CD4-positive, alpha-beta T cell treated with Interleukin-17A for 1 hour (primary cell): ENCODE measurements at regions not wholly inside any gene's neighbourhood (a gene's known extent, or its start where the extent isn't known, plus 50 kb on each side); places are given as distances from the start of the nearest gene placed in this dataset.

Experiments used
- DNase-seq: peaks from one replicate; pipeline ENCODE4 v3.0.0-alpha.2; 2020

DNA sequence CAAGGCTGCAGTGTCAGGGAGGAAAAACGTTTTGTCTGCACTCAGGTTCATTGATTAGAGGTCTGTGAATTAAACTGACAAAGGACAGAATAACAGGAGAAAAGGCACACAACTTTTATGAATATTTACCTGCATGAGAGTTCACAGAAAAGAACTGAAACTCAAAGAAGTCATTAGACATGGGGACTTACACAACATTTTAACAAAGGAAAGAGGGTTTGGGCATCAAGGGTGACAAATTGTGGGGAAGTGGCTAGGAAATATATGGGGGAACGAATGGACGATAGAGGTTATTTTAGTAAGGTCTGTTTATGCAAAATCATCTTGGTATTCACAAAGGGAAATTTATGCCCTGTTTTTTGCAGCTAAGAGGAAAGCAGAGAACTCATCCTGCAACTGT lies 65.6 kb upstream of the C15orf39 start:
- no peak for DNase-seq

DNA sequence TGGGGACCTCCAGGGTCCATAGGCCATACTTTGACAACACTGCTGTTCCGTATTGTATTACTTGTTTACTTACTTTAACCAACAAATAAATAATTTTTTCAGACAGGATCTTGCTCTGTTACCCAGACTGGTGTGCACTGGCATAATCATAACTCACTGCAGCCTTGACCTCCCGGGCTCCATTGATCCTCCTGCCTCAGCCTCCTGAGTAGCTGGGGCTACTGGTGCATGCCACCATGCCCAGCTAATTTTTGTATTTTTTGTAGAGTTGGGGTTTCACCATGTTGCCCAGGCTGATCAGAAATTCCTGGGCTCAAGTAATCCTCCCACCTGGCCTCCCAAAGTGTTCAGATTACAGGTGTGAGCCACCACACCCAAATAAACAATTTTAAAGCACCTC lies 64.9 kb upstream of the C15orf39 start:
- DNase-seq, result no peak

- no peak for DNase-seq
Observed at GRCh38 chr15:75138016-75138999, 63.4 kb upstream of the C15orf39 start.

- no peak for DNase-seq
Observed at GRCh38 chr15:75140080-75140879, 61.4 kb upstream of the C15orf39 start.

DNA sequence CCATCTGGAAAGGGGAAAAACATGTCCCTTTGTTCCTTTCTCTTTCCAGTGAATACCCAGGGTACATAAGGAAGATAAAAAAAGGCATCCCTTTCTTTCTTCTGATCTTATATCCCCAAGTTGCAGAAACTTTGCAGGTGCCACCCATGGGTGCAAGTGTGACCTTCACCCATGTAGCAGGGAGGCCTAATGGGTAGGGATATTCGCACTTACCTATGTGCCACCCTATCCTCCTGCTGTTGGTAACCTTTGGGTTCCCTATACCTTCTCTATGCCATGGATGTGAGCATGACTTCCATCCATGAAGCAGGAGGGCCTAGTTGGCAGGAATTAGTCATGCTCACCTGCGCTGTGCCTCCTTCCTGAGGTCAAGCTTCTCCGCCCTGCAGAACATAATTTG lies 59.2 kb upstream of the C15orf39 start:
- no peak for DNase-seq

DNA sequence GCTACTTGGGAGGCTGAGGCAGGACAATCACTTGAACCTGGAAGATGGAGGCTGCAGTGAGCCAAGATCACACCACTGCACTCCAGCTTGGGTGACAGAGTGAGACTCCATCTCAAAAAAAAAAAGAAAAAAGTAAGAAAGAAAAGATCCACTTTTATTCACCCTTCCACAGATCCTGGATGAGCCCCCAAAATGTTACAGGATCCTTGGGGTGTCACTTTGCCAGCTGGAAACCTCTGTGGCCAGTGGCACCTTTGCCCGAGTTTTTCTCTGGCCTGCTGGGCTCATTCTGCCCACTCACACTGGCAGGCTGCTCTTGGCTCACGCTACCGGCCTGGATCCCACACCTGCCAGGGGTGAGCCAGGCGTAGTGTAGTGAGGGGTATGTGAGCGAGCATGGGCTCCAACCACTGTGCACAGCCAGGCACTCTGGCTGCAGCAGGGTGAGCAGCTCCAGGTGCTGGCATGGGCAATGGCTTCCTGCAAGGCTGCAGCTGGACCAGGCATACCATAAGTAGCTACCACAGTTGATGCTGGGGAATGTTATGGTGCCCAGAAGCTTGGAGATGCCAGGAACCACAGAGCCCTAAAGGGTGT lies 57.8 kb upstream of the C15orf39 start:
- DNase-seq, result no peak

GRCh38 chr15:75145027-75145841 lies 56.4 kb upstream of the C15orf39 start:
- no peak for DNase-seq

DNA sequence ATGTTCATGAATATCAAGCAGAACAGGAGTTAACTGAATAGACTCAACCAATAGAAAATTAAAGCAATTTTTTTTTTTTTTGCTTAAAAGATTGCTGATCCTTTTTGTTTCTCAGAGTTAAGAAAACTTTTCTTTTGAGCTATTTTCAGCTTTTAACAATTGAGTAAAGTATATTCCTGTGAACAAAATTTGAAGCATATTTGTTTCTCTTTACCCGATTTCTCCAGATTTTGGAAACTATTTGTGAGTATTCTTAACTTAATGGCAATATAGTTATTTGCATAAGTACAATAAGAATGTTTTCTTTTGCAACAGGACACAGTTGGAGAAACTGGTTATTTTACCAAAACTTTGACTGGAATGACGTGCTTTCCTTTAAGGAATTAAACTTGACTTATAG lies 53.4 kb upstream of the C15orf39 start:
- DNase-seq, result no peak

- no peak for DNase-seq
Observed at GRCh38 chr15:75149867-75150709, 51.6 kb upstream of the C15orf39 start.

GRCh38 chr15:75151214-75152128 lies 50.2 kb upstream of the C15orf39 start:
- DNase-seq, result no peak
